ENCODE measurements at regions not wholly inside any gene's neighbourhood (a gene's known extent, or its start where the extent isn't known, plus 50 kb on each side); places are given as distances from the start of the nearest gene placed in this dataset.

DNA sequence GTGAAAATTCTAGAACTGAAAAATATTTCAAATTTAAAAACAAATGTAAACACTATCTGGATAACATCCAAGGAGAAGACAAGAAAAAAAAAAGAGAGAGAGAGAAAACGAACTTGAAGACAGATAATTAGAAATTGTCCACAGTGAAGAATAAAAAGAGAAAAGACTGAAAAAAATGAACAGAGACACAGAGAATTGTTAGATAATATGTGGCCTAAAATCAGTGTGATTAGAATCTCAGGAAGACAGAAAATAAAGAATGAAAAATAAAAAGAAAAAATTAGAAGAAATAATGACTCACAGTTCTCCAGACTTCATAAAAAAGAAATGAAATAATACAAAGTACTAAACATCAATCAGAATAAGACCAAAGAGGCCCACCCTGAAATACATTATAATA lies 1209.3 kb downstream of the FSCB start:
- TF ChIP-seq CTCF (conservative IDR thresholded peaks at IDR 0.05 in 1 of 2, IDR thresholded peaks at IDR 0.05 in 1 of 2; ENCODE audit: low read depth in 1 of 2, low read length in 2 of 2) (no peak), EZH2 (IDR thresholded peaks at IDR 0.05; ENCODE audit: low read length, missing control alignments) (no peak)
